Prostate gland (tissue), 2 donors: ENCODE measurements at regions not wholly inside any gene's neighbourhood (a gene's known extent, or its start where the extent isn't known, plus 50 kb on each side); places are given as distances from the start of the nearest gene placed in this dataset.

Experiments
- DNase-seq: peaks from one replicate; pipeline ENCODE4 v3.0.0-alpha.2; 2019; ENCODE audit warnings: low spot score
- H3K27ac ChIP-seq, 2 donors: fragments of 200-600 bp; sonication (generic); 2 replicates each; pipeline ENCODE4 v1.5.1; 2017 to 2019
- H3K27me3 ChIP-seq: fragments of 200-600 bp; sonication (generic); replicated peaks from 2 replicates; pipeline ENCODE4 v1.5.1; 2019; ENCODE audit not compliant: insufficient read depth
- H3K36me3 ChIP-seq, 2 donors: fragments of 200-600 bp; sonication (generic); 1 replicate in 1 of 2; 2 replicates in 1 of 2; pipeline versions ENCODE4 v1.5.1 to v1.8.1; 2017 to 2019
- H3K4me1 ChIP-seq: fragments of 200-600 bp; sonication (generic); replicated peaks from 2 replicates; pipeline ENCODE4 v1.5.1; 2019
- H3K4me3 ChIP-seq, 2 donors: fragments of 200-600 bp; sonication (generic); 2 replicates each; pipeline ENCODE4 v1.5.1; 2017 to 2019
- H3K9me3 ChIP-seq: fragments of 200-600 bp; sonication (generic); 2 replicates; pipeline ENCODE4 v1.5.1; 2017
- CTCF ChIP-seq, 4 experiments: fragments of 200-600 bp in 2 of 4; fragments of 450-650 bp in 2 of 4; sonication (generic) in 2 of 4; IDR thresholded peaks; 1 replicate in 3 of 4; 2 replicates in 1 of 4; pipeline ENCODE4 v1.5.1; 2016 to 2019; ENCODE audit warnings: antibody characterized with exemption in 4 of 4, mild to moderate bottlenecking in 2 of 4, moderate library complexity in 2 of 4
- POLR2A ChIP-seq: fragments of 450-650 bp; IDR thresholded peaks from one replicate; pipeline ENCODE4 v1.6.1; 2016; ENCODE audit warnings: antibody characterized with exemption, mild to moderate bottlenecking
- POLR2AphosphoS5 ChIP-seq: sonication (generic); formaldehyde crosslinking; IDR thresholded peaks from one replicate; pipeline ENCODE4 v1.6.1; 2017; ENCODE audit warnings: antibody characterized with exemption
- WGBS: methylation state at CpG from one replicate; pipeline ENCODE4 v1.1.5; 2018; 5-methylcytosine and 5-hydroxymethylcytosine counted together
- intact Hi-C: fragments of 100-400 bp; cut with DNase I; formaldehyde crosslinking; loops from one replicate; pipeline ENCODE4 v1.14.2; 2022

GRCh38 chr9:26462751-26463150 is 429.9 kb downstream of the CAAP1 start:
- Histone ChIP-seq H3K36me3 (no peaks in the 10 kb centered on the region), H3K27me3 (no peaks in the 10 kb centered on the region), H3K27ac (no peak overlapping the region), H3K4me1 (no peaks in the 10 kb centered on the region), H3K4me3 (no peak overlapping the region), H3K9me3 (no peaks in the 10 kb centered on the region)
- WGBS = 97% methylated on average over 1 of the region's 1 CpG
- intact Hi-C loops = no loop called here
- no peak for DNase-seq
- TF ChIP-seq CTCF (IDR thresholded peaks at IDR 0.05) = no peak
- TF ChIP-seq POLR2AphosphoS5 = no peak
- TF ChIP-seq POLR2A = no peak

- TF ChIP-seq CTCF (IDR thresholded peaks at IDR 0.05) = no peak
- TF ChIP-seq POLR2A = no peak
- no peak for TF ChIP-seq POLR2AphosphoS5
- DNase-seq = no peak
- Histone ChIP-seq H3K4me3 (no peak overlapping the region), H3K27ac (no peak overlapping the region), H3K36me3 (no peaks in the 10 kb centered on the region), H3K4me1 (no peaks in the 10 kb centered on the region), H3K9me3 (no peaks in the 10 kb centered on the region), H3K27me3 (no peaks in the 10 kb centered on the region)
- WGBS = 59% methylated on average over 1 of the region's 1 CpG
- intact Hi-C loops = no loop called here
Measured at GRCh38 chr9:26462213-26462612, 430.4 kb downstream of the CAAP1 start.

- 24% methylated on average over 1 of the region's 1 CpG for WGBS
- no peak for DNase-seq
- Histone ChIP-seq H3K4me1 (no peaks in the 10 kb centered on the region), H3K4me3 (no peak overlapping the region), H3K27ac (no peak overlapping the region), H3K36me3 (no peaks in the 10 kb centered on the region), H3K27me3 (no peaks in the 10 kb centered on the region), H3K9me3 (no peaks in the 10 kb centered on the region)
- intact Hi-C loops = no loop called here
- TF ChIP-seq POLR2A = no peak
- no peak for TF ChIP-seq CTCF (IDR thresholded peaks at IDR 0.05)
- no peak for TF ChIP-seq POLR2AphosphoS5
Measured at GRCh38 chr9:26460624-26461023, 432.0 kb downstream of the CAAP1 start.

- TF ChIP-seq POLR2A = no peak
- Histone ChIP-seq H3K9me3 (no peaks in the 10 kb centered on the region), H3K27ac (no peak overlapping the region), H3K4me1 (no peaks in the 10 kb centered on the region), H3K27me3 (no peaks in the 10 kb centered on the region), H3K36me3 (no peaks in the 10 kb centered on the region), H3K4me3 (no peak overlapping the region)
- WGBS = 82% methylated on average over 2 of the region's 2 CpGs
- intact Hi-C loops = no loop called here
- no peak for DNase-seq
Measured at GRCh38 chr9:26459959-26460358, 432.6 kb downstream of the CAAP1 start.

- no peaks in the 10 kb centered on the region for H3K36me3 ChIP-seq
- intact Hi-C loops = no loop called here
- H3K9me3 ChIP-seq = no peaks in the 10 kb centered on the region
- TF ChIP-seq CTCF (IDR thresholded peaks at IDR 0.05) = no peak
- H3K27ac ChIP-seq = no peak overlapping the region
- no peak overlapping the region for H3K4me3 ChIP-seq
- DNase-seq = no peak
- H3K4me1 ChIP-seq = no peaks in the 10 kb centered on the region
- H3K27me3 ChIP-seq = no peaks in the 10 kb centered on the region
Measured at GRCh38 chr9:26458054-26458453, 434.5 kb downstream of the CAAP1 start.

GRCh38 chr9:26457151-26457550 is 435.5 kb downstream of the CAAP1 start:
- 38% methylated on average over 3 of the region's 3 CpGs for WGBS
- TF ChIP-seq POLR2AphosphoS5 = no peak
- no peak for TF ChIP-seq CTCF (IDR thresholded peaks at IDR 0.05)
- TF ChIP-seq POLR2A = no peak
- intact Hi-C loops = no loop called here

More at GRCh38 chr9:26457151-26457550, 435.5 kb downstream of the CAAP1 start:
- Histone ChIP-seq H3K27me3 (no peaks in the 10 kb centered on the region), H3K4me1 (no peaks in the 10 kb centered on the region), H3K27ac (no peak overlapping the region), H3K4me3 (no peak overlapping the region), H3K36me3 (no peaks in the 10 kb centered on the region), H3K9me3 (no peaks in the 10 kb centered on the region)
- DNase-seq = no peak
